HuH-7 (cell line): ENCODE measurements at regions not wholly inside any gene's neighbourhood (a gene's known extent, or its start where the extent isn't known, plus 50 kb on each side); places are given as distances from the start of the nearest gene placed in this dataset.

Source experiments
- DNase-seq: peaks from one replicate; pipeline ENCODE4 v3.0.0; 2011; ENCODE audit warnings: low spot score

GRCh38 chr3:17795280-17795679 lies 52.8 kb upstream of the TBC1D5 start:
- DNase-seq = no peak

- DNase-seq = no peak
Observed at GRCh38 chr3:17793542-17794195, 51.2 kb upstream of the TBC1D5 start.
